ENCODE measurements at regions not wholly inside any gene's neighbourhood (a gene's known extent, or its start where the extent isn't known, plus 50 kb on each side); places are given as distances from the start of the nearest gene placed in this dataset.

DNA sequence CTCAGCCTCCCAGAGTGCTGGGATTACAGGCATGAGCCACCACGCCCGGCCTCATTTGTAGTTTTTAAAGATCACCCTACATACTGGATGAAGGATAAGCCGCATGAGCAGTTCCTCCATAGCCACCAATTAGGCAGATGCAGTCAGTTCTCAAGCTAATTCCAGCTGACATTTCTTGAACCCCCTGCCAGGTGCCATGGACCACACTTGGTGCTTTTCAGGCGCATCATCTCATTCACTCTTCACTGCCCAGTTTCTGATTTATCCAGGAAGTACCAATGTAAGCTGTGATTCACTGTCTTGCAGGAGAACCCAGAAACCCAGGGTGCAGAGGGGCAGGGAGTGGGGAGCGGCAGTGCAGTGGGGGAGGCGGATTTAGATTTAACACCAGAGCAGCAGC, 56.5 kb upstream of the RASA2 start:
- Histone ChIP-seq H3K4me3 (ENCODE audit: severe bottlenecking) (no peak overlapping the region), H3K27ac (ENCODE audit: poor library complexity, severe bottlenecking) (no peak overlapping the region), H3K36me3 (ENCODE audit: low read depth) (peaks cover 27% of the 10 kb centered on the region), H3K27me3 (ENCODE audit: insufficient read depth, poor library complexity, severe bottlenecking) (no peaks in the 10 kb centered on the region), H3K9me3 (ENCODE audit: severe bottlenecking) (no peaks in the 10 kb centered on the region), H3K4me1 (ENCODE audit: insufficient read depth, poor library complexity, severe bottlenecking) (peaks cover 5% of the 10 kb centered on the region)
- DNase-seq (ENCODE audit: low spot score), result no peak
- no peak for ATAC-seq (ENCODE audit: low read depth)
- TF ChIP-seq, protein P1, sequence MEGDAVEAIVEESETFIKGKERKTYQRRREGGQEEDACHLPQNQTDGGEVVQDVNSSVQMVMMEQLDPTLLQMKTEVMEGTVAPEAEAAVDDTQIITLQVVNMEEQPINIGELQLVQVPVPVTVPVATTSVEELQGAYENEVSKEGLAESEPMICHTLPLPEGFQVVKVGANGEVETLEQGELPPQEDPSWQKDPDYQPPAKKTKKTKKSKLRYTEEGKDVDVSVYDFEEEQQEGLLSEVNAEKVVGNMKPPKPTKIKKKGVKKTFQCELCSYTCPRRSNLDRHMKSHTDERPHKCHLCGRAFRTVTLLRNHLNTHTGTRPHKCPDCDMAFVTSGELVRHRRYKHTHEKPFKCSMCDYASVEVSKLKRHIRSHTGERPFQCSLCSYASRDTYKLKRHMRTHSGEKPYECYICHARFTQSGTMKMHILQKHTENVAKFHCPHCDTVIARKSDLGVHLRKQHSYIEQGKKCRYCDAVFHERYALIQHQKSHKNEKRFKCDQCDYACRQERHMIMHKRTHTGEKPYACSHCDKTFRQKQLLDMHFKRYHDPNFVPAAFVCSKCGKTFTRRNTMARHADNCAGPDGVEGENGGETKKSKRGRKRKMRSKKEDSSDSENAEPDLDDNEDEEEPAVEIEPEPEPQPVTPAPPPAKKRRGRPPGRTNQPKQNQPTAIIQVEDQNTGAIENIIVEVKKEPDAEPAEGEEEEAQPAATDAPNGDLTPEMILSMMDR (IDR thresholded peaks at IDR 0.05; ENCODE audit: poor library complexity, severe bottlenecking), result no peak

DNA sequence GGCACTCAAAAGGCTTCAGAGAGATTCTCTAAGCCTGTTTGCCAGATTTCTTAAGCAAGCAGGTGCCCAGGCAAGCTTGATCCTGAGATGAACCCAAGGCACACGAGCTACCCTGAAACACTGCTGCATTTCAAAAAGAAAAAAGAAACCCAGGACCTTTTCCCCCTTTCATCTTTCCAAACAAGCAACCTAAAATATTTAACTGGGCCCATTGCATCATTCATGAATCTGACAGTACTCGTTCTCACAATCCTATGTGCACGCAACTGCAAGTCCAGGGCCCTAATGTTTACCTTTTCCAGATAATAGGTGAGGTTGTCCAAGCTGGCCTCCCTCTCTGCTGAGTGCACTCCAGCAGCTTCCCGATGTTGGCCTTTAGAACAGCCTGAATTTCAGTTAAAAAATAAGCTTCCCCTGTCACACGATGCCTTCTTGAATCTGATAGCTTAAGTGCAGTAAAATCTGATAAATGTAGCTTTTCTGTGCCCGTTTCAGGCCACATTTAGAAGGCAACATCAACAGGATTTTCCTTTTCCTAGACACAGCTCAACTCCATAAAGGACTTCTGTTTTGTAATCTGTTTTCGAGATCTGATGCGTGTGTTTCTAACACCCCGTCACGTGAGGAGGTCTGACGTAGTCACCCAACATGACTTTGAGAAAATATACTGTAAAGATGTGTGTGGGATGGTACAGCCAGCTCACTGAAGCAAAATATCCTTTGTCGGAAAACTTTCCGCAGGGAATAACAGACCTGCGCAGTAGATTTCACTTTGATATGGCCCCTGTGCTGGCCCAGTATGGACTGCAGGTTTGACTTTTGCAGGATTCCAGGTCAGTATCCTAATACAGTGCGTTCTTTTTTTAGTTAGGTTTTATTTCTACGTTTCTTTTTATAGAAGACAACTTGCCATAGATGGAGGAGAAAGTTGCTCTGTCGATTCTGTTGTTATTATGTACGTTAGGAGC, 55.1 kb upstream of the RASA2 start:
- TF ChIP-seq, protein P1 (IDR thresholded peaks at IDR 0.05; ENCODE audit: poor library complexity, severe bottlenecking), result no peak
- Histone ChIP-seq H3K4me3 (ENCODE audit: severe bottlenecking) (no peak overlapping the region), H3K4me1 (ENCODE audit: insufficient read depth, poor library complexity, severe bottlenecking) (no peaks in the 10 kb centered on the region), H3K27ac (ENCODE audit: poor library complexity, severe bottlenecking) (no peak overlapping the region), H3K36me3 (ENCODE audit: low read depth) (peaks cover 29% of the 10 kb centered on the region), H3K27me3 (ENCODE audit: insufficient read depth, poor library complexity, severe bottlenecking) (no peaks in the 10 kb centered on the region), H3K9me3 (ENCODE audit: severe bottlenecking) (no peaks in the 10 kb centered on the region)
- DNase-seq (ENCODE audit: low spot score) (no peak), ATAC-seq (ENCODE audit: low read depth) (no peak)

DNA sequence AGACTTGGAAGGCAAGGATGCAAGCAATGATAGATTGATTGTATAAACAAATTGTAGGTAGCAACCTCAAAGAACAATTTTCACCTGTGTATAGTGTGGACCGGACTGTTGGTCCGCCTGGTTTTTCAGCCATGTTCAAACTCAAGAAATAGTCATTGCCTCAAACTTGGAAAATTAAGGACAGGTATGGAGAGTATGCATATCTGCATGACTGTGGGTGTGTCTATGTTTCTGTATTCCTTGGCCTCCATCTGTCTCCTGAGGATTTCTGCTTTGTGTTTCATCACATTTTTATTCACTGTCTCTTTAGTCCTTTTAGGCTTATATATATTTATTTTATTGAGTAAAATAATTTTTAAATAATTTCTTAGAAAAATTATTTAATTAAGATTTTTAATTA, 53.9 kb upstream of the RASA2 start:
- Histone ChIP-seq H3K9me3 (ENCODE audit: severe bottlenecking) (no peaks in the 10 kb centered on the region), H3K27ac (ENCODE audit: poor library complexity, severe bottlenecking) (no peak overlapping the region), H3K36me3 (ENCODE audit: low read depth) (peaks cover 32% of the 10 kb centered on the region), H3K4me1 (ENCODE audit: insufficient read depth, poor library complexity, severe bottlenecking) (no peaks in the 10 kb centered on the region), H3K4me3 (ENCODE audit: severe bottlenecking) (no peak overlapping the region), H3K27me3 (ENCODE audit: insufficient read depth, poor library complexity, severe bottlenecking) (no peaks in the 10 kb centered on the region)
- ATAC-seq (ENCODE audit: low read depth) (no peak), DNase-seq (ENCODE audit: low spot score) (no peak)
- TF ChIP-seq, protein P1 (IDR thresholded peaks at IDR 0.05; ENCODE audit: poor library complexity, severe bottlenecking), result no peak

DNA sequence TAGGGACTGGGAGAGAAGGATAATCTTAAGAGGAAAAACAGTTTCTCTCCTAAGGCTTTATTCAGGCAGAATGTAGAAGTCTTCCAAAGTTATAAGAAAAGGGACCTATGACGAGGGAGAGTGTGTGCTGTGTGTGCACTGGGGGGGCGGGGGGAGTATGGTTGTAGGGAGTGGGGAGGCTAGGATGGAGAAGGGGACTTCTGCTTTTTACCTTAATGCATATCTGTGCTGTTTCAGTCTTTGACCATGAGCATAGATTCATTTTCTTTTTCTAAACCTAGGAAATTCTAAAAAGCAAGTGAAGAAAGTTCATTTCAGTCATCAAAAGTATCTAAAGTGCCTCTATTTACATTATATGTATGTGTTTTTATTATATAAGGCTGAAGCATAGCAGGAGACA, 52.6 kb upstream of the RASA2 start:
- no peak overlapping the region for H3K27ac ChIP-seq (ENCODE audit: poor library complexity, severe bottlenecking)

More for the DNA sequence above, 52.6 kb upstream of the RASA2 start:
- TF ChIP-seq, protein P1 (IDR thresholded peaks at IDR 0.05; ENCODE audit: poor library complexity, severe bottlenecking), result no peak
- no peaks in the 10 kb centered on the region for H3K4me1 ChIP-seq (ENCODE audit: insufficient read depth, poor library complexity, severe bottlenecking)
- no peak for ATAC-seq (ENCODE audit: low read depth)
- no peak for DNase-seq (ENCODE audit: low spot score)
- H3K4me3 ChIP-seq (ENCODE audit: severe bottlenecking), result no peak overlapping the region
- no peaks in the 10 kb centered on the region for H3K27me3 ChIP-seq (ENCODE audit: insufficient read depth, poor library complexity, severe bottlenecking)
- H3K36me3 ChIP-seq (ENCODE audit: low read depth), result peaks cover 27% of the 10 kb centered on the region
- no peaks in the 10 kb centered on the region for H3K9me3 ChIP-seq (ENCODE audit: severe bottlenecking)
